ENCODE measurements at regions not wholly inside any gene's neighbourhood (a gene's known extent, or its start where the extent isn't known, plus 50 kb on each side); places are given as distances from the start of the nearest gene placed in this dataset.

GRCh38 chr3:176820764-176821163, 376.5 kb downstream of the TBL1XR1 start:
- H3K4me2 ChIP-seq = no peak overlapping the region
- H4K20me1 ChIP-seq = no peaks in the 10 kb centered on the region
- no peaks in the 10 kb centered on the region for H3K36me3 ChIP-seq
- H3K27me3 ChIP-seq = no peaks in the 10 kb centered on the region
- H3K27ac ChIP-seq = no peak overlapping the region
- peaks cover 14% of the 10 kb centered on the region; the same call in 1 of the 2 replicates for H3K9me3 ChIP-seq
- no peak overlapping the region for H3K9ac ChIP-seq
- no peaks in the 10 kb centered on the region for H3K4me1 ChIP-seq
- H3K4me3 ChIP-seq = no peak overlapping the region
- no peak for TF ChIP-seq Cebpa-rat (IDR thresholded peaks at IDR 0.05)

GRCh38 chr3:176816937-176817336, 380.3 kb downstream of the TBL1XR1 start:
- H3K36me3 ChIP-seq = no peaks in the 10 kb centered on the region
- H3K4me1 ChIP-seq = no peaks in the 10 kb centered on the region
- peaks cover 8% of the 10 kb centered on the region; the same call in 1 of the 2 replicates for H3K9me3 ChIP-seq
- H3K9ac ChIP-seq = no peak overlapping the region
- no peak for TF ChIP-seq Cebpa-rat (IDR thresholded peaks at IDR 0.05)
- no peaks in the 10 kb centered on the region for H4K20me1 ChIP-seq
- no peak overlapping the region for H3K4me3 ChIP-seq
- H3K4me2 ChIP-seq = no peak overlapping the region
- H3K27me3 ChIP-seq = no peaks in the 10 kb centered on the region
- H3K27ac ChIP-seq = no peak overlapping the region

- Histone ChIP-seq H4K20me1 (no peaks in the 10 kb centered on the region), H3K36me3 (no peaks in the 10 kb centered on the region), H3K4me2 (no peak overlapping the region), H3K27ac (no peak overlapping the region), H3K27me3 (no peaks in the 10 kb centered on the region), H3K9me3 (peaks cover 8% of the 10 kb centered on the region; the same call in 1 of the 2 replicates), H3K4me1 (no peaks in the 10 kb centered on the region), H3K4me3 (no peak overlapping the region), H3K9ac (no peak overlapping the region)
- no peak for TF ChIP-seq Cebpa-rat (IDR thresholded peaks at IDR 0.05)
Measured at GRCh38 chr3:176814285-176814684, 383.0 kb downstream of the TBL1XR1 start.

GRCh38 chr3:176807938-176808337, 389.3 kb downstream of the TBL1XR1 start:
- H3K4me2 ChIP-seq = no peak overlapping the region
- H3K9ac ChIP-seq = no peak overlapping the region
- no peaks in the 10 kb centered on the region for H4K20me1 ChIP-seq
- H3K9me3 ChIP-seq = peaks cover 4% of the 10 kb centered on the region; the same call in 1 of the 2 replicates
- no peak for TF ChIP-seq Cebpa-rat (IDR thresholded peaks at IDR 0.05)
- no peak overlapping the region for H3K4me3 ChIP-seq
- H3K27ac ChIP-seq = no peak overlapping the region
- no peaks in the 10 kb centered on the region for H3K36me3 ChIP-seq
- no peaks in the 10 kb centered on the region for H3K4me1 ChIP-seq
- no peaks in the 10 kb centered on the region for H3K27me3 ChIP-seq

GRCh38 chr3:176799675-176800074, 397.6 kb downstream of the TBL1XR1 start:
- H3K9ac ChIP-seq = no peak overlapping the region
- no peaks in the 10 kb centered on the region for H3K36me3 ChIP-seq
- H3K27ac ChIP-seq = no peak overlapping the region
- H3K4me1 ChIP-seq = no peaks in the 10 kb centered on the region
- no peak overlapping the region for H3K4me3 ChIP-seq
- peaks cover 7% of the 10 kb centered on the region; the same call in 1 of the 2 replicates for H3K9me3 ChIP-seq
- no peak for TF ChIP-seq Cebpa-rat (IDR thresholded peaks at IDR 0.05)
- no peak overlapping the region for H3K4me2 ChIP-seq
- no peaks in the 10 kb centered on the region for H4K20me1 ChIP-seq
- H3K27me3 ChIP-seq = no peaks in the 10 kb centered on the region

- no peaks in the 10 kb centered on the region for H4K20me1 ChIP-seq
- no peak overlapping the region for H3K4me3 ChIP-seq
- no peak overlapping the region for H3K4me2 ChIP-seq
- 0 out of 2 replicates have a peak, but pooled peaks cover 3% of the 10 kb centered on the region for H3K9me3 ChIP-seq
- no peaks in the 10 kb centered on the region for H3K27me3 ChIP-seq
- no peaks in the 10 kb centered on the region for H3K36me3 ChIP-seq
- no peak for TF ChIP-seq Cebpa-rat (IDR thresholded peaks at IDR 0.05)
- no peaks in the 10 kb centered on the region for H3K4me1 ChIP-seq
- no peak overlapping the region for H3K27ac ChIP-seq
- H3K9ac ChIP-seq = no peak overlapping the region
Measured at GRCh38 chr3:176798680-176799079, 398.6 kb downstream of the TBL1XR1 start.

- H3K27me3 ChIP-seq = no peaks in the 10 kb centered on the region
- no peaks in the 10 kb centered on the region for H3K36me3 ChIP-seq
- no peak overlapping the region for H3K27ac ChIP-seq
- no peak overlapping the region for H3K4me2 ChIP-seq
- no peaks in the 10 kb centered on the region for H3K4me1 ChIP-seq
- H3K9ac ChIP-seq = no peak overlapping the region
- TF ChIP-seq Cebpa-rat (IDR thresholded peaks at IDR 0.05) = no peak
- H3K9me3 ChIP-seq = no peaks in the 10 kb centered on the region
- no peak overlapping the region for H3K4me3 ChIP-seq
- no peaks in the 10 kb centered on the region for H4K20me1 ChIP-seq
Measured at GRCh38 chr3:176796371-176796770, 400.9 kb downstream of the TBL1XR1 start.

- Histone ChIP-seq H3K4me3 (no peak overlapping the region), H4K20me1 (no peaks in the 10 kb centered on the region), H3K4me2 (no peak overlapping the region), H3K27me3 (no peaks in the 10 kb centered on the region), H3K9me3 (no peaks in the 10 kb centered on the region), H3K9ac (no peak overlapping the region), H3K27ac (no peak overlapping the region), H3K36me3 (no peaks in the 10 kb centered on the region), H3K4me1 (no peaks in the 10 kb centered on the region)
- TF ChIP-seq Cebpa-rat (IDR thresholded peaks at IDR 0.05) = no peak
Measured at GRCh38 chr3:176795891-176796290, 401.4 kb downstream of the TBL1XR1 start.

- H3K4me1 ChIP-seq = no peaks in the 10 kb centered on the region
- H3K9me3 ChIP-seq = no peaks in the 10 kb centered on the region
- H4K20me1 ChIP-seq = no peaks in the 10 kb centered on the region
- no peak overlapping the region for H3K4me2 ChIP-seq
- no peaks in the 10 kb centered on the region for H3K27me3 ChIP-seq
- H3K27ac ChIP-seq = no peak overlapping the region
- no peak for TF ChIP-seq Cebpa-rat (IDR thresholded peaks at IDR 0.05)
- no peaks in the 10 kb centered on the region for H3K36me3 ChIP-seq
- no peak overlapping the region for H3K9ac ChIP-seq
- H3K4me3 ChIP-seq = no peak overlapping the region
Measured at GRCh38 chr3:176794406-176794805, 402.9 kb downstream of the TBL1XR1 start.

GRCh38 chr3:176789947-176790346, 407.3 kb downstream of the TBL1XR1 start:
- no peak overlapping the region for H3K27ac ChIP-seq
- H3K27me3 ChIP-seq = no peaks in the 10 kb centered on the region
- no peaks in the 10 kb centered on the region for H3K4me1 ChIP-seq
- H3K36me3 ChIP-seq = no peaks in the 10 kb centered on the region
- H4K20me1 ChIP-seq = no peaks in the 10 kb centered on the region
- H3K9me3 ChIP-seq = no peaks in the 10 kb centered on the region
- H3K4me2 ChIP-seq = no peak overlapping the region
- no peak overlapping the region for H3K9ac ChIP-seq
- TF ChIP-seq Cebpa-rat (IDR thresholded peaks at IDR 0.05) = no peak
- no peak overlapping the region for H3K4me3 ChIP-seq

GRCh38 chr3:176789281-176789705, 408.0 kb downstream of the TBL1XR1 start:
- TF ChIP-seq Cebpa-rat (IDR thresholded peaks at IDR 0.05) = no peak
- H3K4me2 ChIP-seq = no peak overlapping the region

More at GRCh38 chr3:176789281-176789705, 408.0 kb downstream of the TBL1XR1 start:
- Histone ChIP-seq H3K36me3 (no peaks in the 10 kb centered on the region), H3K9ac (no peak overlapping the region), H4K20me1 (no peaks in the 10 kb centered on the region), H3K9me3 (no peaks in the 10 kb centered on the region), H3K27me3 (no peaks in the 10 kb centered on the region), H3K4me1 (no peaks in the 10 kb centered on the region), H3K4me3 (no peak overlapping the region), H3K27ac (no peak overlapping the region)
